A204.1 (cell line): ENCODE measurements at regions not wholly inside any gene's neighbourhood (a gene's known extent, or its start where the extent isn't known, plus 50 kb on each side); places are given as distances from the start of the nearest gene placed in this dataset.
A peak's percentile ranks its signal among the peaks of the same experiment; 100 is the strongest.

Experiments used
- FAIRE-seq: peaks from 2 replicates; lab custom pipeline; 2012; peaks lifted over from hg19 to GRCh38; lab: Jason Lieb, UNC

- no peak for FAIRE-seq
Measured at GRCh38 chr4:156496797-156497196, 474.8 kb downstream of the PDGFC start.

GRCh38 chr4:156495836-156496235 is 475.8 kb downstream of the PDGFC start:
- FAIRE-seq = no peak

- no peak for FAIRE-seq
Measured at GRCh38 chr4:156495091-156495490, 476.5 kb downstream of the PDGFC start.

- FAIRE-seq = no peak
Measured at GRCh38 chr4:156493858-156494257, 477.7 kb downstream of the PDGFC start.

- FAIRE-seq = no peak
Measured at GRCh38 chr4:156487107-156487506, 484.5 kb downstream of the PDGFC start.

GRCh38 chr4:156481845-156482244 is 489.8 kb downstream of the PDGFC start:
- no peak for FAIRE-seq

- FAIRE-seq = peak; percentile 3
Measured at GRCh38 chr4:156477636-156478035, 494.0 kb downstream of the PDGFC start.

- FAIRE-seq = no peak
Measured at GRCh38 chr4:156476359-156476758, 495.2 kb downstream of the PDGFC start.

GRCh38 chr4:156475322-156475721 is 496.3 kb downstream of the PDGFC start:
- FAIRE-seq = peak; percentile 95

- FAIRE-seq = no peak
Measured at GRCh38 chr4:156473151-156473550, 498.4 kb downstream of the PDGFC start.

- no peak for FAIRE-seq
Measured at GRCh38 chr4:156472624-156473023, 499.0 kb downstream of the PDGFC start.

GRCh38 chr4:156459584-156459983 is 505.9 kb upstream of the CTSO start:
- no peak for FAIRE-seq

GRCh38 chr4:156456830-156457229 is 503.2 kb upstream of the CTSO start:
- no peak for FAIRE-seq

GRCh38 chr4:156443488-156443887 is 489.8 kb upstream of the CTSO start:
- no peak for FAIRE-seq

- no peak for FAIRE-seq
Measured at GRCh38 chr4:156442912-156443311, 489.2 kb upstream of the CTSO start.

GRCh38 chr4:156439576-156440200 is 486.0 kb upstream of the CTSO start:
- no peak for FAIRE-seq

- FAIRE-seq = no peak
Measured at GRCh38 chr4:156437666-156438065, 484.0 kb upstream of the CTSO start.

- FAIRE-seq = no peak
Measured at GRCh38 chr4:156422576-156422975, 468.9 kb upstream of the CTSO start.

GRCh38 chr4:156420623-156421022 is 467.0 kb upstream of the CTSO start:
- FAIRE-seq = no peak

GRCh38 chr4:156419080-156419685 is 465.5 kb upstream of the CTSO start:
- no peak for FAIRE-seq

- no peak for FAIRE-seq
Measured at GRCh38 chr4:156414406-156414805, 460.7 kb upstream of the CTSO start.

GRCh38 chr4:156413239-156414135 is 459.8 kb upstream of the CTSO start:
- no peak for FAIRE-seq

- FAIRE-seq = no peak
Measured at GRCh38 chr4:156411531-156411930, 457.9 kb upstream of the CTSO start.
